GM19467 (cell line): ENCODE measurements at regions not wholly inside any gene's neighbourhood (a gene's known extent, or its start where the extent isn't known, plus 50 kb on each side); places are given as distances from the start of the nearest gene placed in this dataset.
"Not testable (repeated sequence)": the region's sequence is repeated elsewhere in the genome, so short reads cannot be mapped to it uniquely, and the experiment has no call there.

ENCODE experiments used
- ATAC-seq: cut with Tn5 transposase; IDR thresholded peaks from one replicate; pipeline ENCODE4 v1.9.1; 2021; ENCODE audit warnings: mild to moderate bottlenecking, moderate library complexity; ENCODE audit not compliant: unreplicated experiment

DNA sequence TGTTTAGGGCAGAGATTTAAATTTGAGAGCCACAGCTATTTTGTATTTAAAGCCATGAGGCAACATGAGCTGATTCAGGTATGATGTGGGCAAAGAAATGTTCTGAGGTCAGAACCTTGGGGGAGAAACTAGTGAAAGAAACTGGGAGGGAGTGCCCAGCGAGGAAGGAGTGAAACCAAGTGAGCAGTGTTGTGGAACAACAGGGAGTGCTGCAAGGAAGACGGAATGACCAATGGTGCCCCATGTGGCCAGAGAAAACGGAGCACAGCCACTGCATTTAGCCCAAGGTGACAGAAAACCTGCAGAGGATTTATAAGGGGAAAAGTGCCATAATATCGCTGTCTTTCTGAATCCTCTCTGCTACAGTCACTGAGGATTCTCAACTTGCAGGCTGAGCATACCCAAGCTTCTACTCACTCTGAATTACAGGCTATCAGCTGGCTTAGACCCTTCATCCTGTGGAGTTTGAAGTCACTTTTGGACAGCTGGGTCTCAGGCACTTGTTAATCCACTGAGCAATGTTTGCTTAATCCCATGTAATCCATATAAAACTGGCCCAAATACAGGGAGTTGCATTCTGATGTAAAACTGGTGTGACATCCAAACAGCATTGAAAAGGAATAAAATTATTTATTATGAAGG is 777.3 kb downstream of the CCSER2 start:
- no peak for ATAC-seq

DNA sequence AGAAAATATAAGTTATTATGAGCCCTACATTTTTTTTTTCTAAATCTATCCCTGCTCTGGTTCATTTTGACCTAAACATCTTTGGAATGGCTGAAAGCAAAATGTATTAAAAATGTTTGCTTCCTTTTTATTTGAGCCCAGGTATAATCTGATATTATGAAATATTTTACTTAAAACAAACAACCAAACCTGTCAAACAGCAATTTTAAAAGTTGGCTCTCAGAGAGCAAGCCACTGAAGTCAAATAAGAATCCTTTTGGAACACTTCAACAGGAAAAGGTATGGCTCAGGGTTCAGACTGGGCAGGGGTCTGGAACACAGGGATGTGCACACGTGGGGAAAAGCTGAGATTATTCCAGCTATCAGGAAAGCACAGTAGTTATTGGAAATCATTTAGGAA is 782.9 kb downstream of the CCSER2 start:
- no peak for ATAC-seq

DNA sequence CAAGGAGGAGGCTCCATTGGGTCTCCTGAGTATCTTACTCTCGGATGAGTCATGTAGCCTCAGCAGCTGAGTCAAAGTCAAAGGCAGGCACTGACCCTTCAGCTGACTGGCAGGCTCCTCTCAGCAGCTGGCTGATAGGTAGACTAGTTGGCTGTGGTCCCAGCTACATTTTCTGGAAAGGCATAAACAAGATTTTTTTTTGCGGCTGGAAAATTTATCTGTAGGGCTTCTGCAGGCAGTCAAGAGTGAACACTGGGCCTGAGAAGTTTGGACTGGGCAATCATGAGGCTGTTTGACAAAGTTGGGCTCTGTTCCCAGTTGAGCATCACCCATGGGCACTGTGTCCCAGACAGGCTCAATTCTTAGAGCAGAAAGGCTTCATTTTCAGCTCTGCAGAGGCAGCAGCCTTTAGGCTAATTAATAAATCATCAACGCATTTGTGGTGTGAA is 796.2 kb downstream of the CCSER2 start:
- ATAC-seq, result no peak

DNA sequence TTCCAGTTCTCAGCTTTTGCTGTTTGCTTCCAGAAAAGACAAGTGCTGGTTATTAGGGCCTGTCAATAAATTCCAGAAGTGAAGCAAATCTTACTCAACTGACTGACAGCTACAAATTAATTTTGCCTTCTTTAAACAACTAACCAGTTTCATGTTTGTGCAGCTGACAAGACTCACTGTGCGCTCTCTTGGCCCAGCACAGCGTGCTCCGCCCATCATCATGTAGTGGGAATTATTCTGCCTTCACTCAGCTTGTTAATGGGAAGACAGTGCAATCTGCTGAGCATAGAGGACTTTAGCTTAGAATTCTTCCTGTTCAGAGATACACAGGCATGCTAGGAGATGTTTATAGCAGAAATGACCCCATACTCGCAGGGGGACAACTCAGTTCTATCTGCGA is 808.9 kb downstream of the CCSER2 start:
- no peak for ATAC-seq

DNA sequence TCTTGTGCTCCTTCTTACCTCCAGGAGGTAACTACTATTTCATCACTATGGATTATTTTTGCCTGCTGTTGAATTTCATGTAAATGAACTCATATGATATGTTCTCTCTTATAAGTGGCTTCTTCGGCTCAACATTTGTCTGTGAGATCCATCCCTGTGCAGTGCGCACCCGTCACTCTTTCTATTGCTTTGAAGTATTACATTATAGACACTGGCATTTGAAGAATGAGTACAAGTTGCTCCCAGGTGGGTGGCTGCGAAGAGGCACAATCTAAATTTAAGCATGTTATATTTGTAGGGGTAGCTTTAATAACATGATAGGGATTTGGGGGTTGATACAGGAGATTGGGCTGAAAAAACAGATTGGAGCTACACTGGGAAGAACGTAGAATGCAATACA is 809.7 kb downstream of the CCSER2 start:
- no peak for ATAC-seq

DNA sequence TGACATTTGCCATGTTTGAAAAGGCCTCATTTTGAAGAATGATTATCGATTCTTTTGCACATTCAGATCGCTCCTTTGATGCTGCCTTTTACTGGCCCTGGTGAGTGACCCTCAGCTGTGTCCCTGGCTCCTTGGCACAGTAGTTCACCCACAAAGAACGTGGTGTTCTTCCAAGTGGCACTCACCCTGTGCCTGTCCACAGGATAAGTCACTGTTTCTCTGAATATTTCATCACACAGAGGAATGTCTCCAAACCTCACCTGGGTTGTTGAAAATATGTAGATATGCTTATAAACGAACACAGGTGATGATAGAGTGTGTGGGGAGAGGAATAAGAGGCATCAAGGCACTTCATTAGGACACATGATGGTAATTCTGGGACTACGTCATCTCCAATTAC is 810.7 kb downstream of the CCSER2 start:
- ATAC-seq, result no peak

DNA sequence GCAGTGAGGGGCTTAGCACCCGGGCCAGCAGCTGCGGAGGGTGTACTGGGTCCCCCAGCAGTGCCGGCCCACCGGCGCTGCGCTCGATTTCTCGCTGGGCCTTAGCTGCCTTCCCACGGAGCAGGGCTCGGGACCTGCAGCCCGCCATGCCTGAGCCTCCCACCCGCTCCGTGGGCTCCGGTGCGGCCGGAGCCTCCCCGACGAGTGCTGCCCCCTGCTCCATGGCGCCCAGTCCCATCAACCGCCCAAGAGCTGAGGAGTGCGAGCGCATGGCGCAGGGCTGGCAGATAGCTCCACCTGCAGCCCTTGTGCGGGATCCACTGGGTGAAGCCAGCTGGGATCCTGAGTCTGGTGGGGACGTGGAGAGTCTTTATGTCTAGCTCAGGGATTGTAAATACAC is 813.1 kb downstream of the CCSER2 start:
- ATAC-seq, result not testable (repeated sequence)

DNA sequence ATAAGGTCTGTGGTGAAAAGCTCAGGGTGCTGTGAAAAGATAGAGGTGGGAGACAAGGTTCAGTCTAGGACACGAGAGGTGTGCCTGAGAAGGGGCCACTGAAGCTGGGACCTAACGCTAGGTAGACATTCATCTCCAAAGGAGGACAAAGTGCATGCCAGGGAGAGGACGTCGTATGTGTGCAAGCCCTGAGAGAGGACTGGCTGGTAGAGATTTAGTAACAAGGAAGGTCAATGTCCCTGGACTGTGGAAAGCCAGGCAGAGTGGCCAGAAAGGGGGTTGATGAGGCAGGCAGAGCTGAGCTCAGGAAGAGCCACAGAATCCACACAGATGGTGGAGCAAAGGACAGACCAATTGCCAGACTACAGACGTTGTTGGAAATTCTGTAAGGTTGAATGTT is 817.6 kb downstream of the CCSER2 start:
- ATAC-seq, result no peak

DNA sequence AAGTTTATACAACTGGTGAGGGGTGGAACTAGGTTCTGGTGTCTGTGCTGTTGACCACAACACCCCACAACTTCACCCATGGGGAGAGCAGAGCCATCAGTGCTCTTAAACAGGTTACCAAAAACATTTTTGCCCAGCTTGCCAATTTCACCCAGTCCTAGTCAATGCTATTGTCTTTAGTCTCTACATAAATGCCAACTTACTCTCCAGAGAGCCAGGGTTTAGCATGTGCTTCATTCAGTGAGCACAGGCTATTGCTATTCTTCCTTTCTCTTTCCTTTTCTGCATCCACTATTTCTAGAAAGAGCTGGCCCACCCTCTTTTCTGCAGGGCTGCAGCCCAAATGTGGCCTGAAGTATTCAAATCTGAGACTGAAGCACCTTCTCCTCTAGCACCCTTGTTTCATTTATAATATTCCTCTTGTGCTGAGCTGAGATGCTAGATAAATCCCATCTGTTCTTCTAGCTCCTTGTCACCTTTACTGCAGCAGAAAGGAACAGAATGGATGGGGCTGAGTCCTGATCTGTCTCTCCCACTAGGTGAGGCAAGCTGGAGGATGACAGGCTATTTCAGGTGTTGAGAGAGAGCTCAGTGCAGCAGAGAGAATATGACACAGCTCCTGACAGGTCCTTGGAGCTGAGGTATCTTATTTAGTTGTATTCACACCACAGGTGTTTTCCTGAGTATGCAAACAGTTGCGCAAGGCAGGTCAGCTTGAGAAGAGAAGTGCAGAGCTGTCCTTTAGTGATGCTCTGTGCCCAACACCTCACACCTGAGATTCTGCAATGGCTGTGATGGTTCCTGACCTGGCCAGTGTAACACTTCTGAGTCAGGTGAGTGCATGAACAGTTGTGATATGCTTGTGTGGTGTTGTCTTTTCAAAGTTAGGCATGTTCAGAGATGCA is 819.2 kb downstream of the CCSER2 start:
- no peak for ATAC-seq

DNA sequence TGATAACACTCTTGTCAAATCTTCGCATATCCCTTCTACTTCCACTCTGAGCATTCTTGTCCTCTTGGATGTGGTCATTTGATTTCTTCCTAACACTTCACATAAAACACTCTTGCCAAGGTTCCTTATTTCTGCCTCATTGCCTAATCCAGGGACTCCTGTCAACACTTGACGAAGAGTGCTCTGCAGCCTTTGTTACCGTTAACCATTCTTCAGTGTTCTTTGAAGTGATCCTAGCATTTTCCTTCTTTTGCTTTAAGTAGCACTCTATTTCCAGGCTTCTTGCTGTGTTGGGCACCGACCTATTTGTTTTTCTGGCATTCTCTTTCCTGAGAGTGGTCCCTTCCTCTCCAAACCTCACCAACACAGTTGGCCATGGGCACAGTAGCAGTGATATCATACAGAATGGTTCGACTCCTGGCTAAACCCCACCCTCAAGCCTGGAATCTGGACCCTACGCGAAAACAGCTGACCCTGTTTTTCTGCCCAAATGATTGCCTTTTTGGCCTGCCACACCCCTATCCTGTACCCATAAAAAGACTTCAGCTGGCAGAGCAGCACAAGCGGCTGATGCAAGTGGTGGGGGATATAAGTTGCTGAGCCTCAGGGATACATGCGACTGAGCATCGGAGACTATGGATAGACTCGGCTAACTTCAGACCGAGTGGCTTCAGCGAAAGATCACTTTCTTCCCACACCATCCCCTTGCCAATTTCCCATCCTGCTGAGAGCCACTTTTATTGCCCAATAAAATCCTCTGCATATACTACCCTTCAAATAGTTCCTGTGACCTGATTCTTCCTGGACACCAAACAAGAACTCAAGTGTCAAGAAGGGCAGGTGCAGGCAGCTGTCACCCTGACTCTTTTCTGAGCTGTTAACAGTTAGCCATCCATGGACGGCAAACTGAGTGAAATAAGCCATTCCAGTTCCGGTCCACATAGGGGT is 820.6 kb downstream of the CCSER2 start:
- ATAC-seq, result no peak

DNA sequence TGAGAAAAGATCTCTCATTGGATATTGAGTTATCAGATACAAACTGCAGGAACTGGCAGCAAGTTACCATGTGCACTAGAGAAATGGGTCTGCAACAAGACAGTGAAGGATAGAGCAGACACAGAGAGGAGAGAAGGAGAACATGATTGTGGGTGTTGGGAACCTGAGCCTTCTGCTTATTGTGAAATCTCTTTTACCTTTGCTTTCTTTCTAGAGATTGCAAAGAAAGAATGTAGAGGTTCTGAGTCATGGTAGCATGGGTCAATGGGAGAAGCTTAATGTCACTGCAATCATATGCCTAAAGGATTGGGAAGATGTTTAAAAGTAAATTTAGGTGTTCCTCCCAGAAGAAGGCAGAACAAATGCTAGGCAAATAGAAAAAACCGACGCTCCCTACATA is 821.4 kb downstream of the CCSER2 start:
- ATAC-seq, result no peak

DNA sequence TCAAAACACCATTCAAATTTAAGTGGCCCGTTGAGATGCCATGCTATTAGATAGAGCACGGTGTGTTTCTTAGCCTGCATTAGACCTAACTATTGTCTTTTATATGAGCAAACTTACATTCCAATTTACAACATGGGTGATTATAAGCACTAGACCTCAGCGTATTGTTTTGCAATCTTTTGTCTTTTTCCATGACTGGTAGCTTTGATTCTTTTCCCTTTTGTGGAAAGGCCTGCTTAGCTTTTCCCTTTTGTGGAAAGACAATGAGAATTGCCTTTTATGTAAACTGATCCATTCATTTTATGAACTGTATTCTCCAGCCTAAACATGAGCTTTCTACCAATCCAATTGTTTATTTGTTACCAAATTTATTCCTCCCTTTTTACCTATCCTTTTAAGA is 823.1 kb downstream of the CCSER2 start:
- ATAC-seq, result no peak

DNA sequence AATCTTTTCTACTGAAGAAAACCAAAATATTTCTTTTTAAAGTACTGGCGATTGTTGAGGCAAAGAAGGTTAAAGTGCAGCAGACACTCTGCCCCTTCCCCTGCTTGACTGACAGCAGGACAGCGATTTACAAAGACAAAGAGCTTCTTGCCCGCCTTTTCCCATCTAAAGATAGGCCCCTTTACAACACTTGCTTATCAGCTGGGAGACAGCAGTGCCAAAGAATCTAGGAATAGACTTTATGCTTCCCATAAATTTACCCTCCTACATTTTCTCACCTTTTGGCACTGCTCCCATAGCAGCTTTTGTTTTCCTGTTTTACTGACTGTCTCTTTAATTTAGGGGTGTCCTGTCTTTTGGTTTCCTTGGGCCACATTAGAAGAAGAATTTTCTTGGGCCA is 824.1 kb downstream of the CCSER2 start:
- ATAC-seq, result no peak

DNA sequence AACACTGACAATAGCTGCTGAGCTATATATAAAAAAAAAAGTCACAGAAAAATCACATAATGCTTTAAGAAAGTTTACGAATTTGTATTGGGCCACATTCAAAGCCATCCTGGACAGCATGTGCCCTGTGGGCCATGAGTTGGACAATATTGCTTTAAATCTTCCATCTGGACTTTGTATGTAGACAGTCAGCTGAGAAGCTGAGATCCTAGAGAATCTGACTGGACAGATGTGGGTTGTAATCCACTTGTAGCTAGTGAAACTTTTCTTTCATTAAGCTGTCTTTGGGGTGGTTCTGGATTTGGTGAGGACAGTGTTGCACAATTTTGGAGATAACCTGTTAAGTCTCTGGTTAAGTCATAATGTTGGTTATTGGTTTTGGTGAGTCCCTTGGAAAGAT is 824.5 kb downstream of the CCSER2 start:
- no peak for ATAC-seq

DNA sequence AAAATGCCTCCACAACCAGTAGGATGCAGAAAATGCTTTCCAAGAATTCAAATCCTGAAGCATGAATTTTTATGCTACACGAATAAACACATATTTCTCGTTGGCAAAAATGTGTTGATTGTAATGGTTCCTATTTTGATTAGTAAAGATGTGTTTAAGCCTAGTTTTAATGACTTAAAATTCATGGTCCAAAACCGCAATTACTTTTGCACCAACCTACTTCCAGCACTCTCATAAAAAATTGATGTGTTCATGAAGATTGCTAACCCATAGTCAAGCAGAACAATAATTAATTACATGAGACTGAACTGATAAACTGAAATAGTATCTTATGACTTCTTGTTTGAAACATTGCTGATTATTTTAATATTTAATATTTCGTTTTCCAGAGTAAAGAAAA is 828.8 kb downstream of the CCSER2 start:
- no peak for ATAC-seq

DNA sequence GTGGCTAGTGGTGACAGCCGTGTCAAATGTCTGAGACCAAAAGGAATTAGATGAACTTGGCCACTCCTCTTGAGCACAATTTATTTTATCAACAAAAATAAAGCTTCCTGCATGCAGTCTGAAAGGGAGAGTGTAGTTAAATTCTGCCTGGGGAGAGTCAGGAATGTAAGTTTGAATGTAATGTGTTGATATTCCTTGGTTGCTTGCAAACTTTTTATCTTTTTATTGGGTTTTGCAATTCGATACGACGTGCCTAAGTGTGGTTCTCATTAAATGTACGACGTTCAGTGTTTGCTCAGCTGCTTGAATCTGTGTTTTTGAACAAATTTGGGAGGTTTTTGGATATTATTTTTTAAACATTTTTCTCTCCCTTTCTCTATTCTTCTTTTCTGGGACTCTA is 839.9 kb downstream of the CCSER2 start:
- no peak for ATAC-seq

DNA sequence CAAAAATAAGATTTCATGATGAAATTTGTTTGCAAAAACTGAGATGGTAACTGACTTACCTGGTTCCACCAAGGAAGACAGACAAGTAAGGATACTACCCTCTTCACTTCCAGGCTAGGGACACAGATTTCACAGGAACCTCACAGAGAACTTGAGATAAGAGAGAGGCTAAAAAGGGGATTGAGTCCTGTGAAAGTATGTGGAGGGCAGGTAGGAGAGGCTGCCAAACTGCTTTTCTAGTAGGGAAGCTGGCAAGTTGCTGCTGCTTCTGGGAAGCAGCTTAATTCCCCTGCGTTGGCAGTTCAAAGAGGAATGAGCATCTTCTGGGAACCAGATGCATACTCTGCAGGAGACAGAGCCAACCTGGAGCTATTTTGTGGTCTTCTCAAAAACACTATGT is 841.6 kb downstream of the CCSER2 start:
- no peak for ATAC-seq

DNA sequence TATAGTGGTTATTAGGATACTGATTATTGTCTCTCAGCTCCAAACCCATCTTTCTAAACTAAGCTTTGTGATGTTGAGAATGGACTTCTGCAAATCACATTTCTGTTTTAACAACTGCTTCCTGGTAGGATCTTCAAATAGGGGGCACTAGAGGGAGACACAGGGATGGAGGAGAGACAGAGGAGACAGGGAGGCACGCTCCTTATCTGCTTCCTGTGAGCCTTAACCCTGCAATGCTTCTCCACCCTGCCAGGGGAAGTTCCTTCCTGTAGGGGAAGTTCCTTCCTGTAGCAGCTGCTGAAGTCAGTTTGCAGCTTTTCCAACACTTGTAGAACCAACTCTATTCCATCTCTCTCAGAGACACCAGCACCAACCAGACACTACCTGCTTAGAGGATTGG is 847.2 kb downstream of the CCSER2 start:
- ATAC-seq, result no peak

DNA sequence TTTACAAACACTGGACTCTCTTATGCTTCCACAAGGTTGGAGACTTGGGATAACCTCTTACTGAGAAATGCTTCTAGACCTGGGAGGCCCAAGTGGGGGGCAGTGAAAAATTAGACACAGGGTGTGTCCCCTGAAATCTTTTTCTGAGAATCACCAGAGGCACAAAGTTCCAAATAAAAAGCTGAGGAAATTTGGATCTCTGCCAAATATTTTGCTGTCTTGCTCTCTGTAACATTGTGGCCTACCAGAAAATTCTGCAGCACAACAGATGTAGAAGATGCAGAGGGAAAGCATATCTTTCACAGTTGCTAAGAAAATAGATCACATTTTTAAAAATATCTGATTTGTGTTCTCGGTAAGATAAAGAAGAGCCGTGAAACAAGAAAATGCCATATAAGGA is 849.4 kb downstream of the CCSER2 start:
- ATAC-seq, result no peak

DNA sequence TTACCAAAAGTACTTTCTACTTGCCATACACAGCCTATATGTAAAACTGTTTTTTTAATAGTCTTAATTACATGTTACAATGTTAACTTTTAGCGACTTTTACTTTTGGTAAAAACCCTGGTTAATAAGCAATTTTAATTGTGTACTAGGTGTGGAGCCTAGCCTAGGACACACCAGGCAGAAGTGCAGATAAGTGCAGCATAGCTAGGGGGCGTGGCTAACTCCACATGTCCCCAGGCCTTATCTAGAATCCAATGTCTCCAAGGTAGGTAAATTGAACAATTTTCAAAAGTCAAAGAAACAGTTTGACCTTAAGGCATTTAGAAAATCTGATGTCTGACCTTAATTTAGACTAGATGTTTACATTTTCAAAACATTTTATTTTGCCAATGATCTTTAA is 858.7 kb downstream of the CCSER2 start:
- no peak for ATAC-seq

DNA sequence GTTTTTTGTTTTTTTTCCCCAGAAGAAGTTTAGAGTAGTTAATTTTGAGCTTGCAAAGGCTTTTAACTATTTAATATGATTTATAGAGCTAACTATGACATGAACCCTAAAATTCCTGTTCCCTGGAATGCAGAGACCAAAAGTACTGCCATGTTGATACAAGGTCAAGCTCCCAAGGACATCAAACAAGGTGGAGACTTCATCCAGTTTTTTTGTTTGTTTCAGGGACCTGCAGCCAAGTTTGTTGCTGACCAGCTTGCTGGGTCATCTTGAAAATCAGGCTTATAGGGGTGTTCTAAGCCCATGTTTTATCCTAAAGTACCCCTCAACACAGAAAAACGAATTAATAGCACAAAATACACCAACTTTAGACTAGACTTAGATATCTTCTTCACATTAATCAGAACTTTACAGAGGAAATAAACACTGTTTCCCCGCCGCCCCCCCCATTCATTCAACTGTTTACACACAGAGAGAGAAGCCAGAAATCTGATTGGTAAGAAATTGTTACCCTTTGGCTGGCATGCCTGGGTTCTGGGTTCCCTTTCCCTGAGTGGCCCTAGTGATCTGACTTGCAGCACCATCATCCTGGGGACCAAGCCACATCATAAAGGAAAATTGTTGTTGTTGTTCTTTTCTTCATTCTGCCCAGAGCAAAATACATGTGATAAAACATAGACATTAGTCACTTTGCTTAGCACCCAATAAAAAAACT is 860.5 kb downstream of the CCSER2 start:
- ATAC-seq, result no peak
